GM12891 (cell line): ENCODE measurements at regions not wholly inside any gene's neighbourhood (a gene's known extent, or its start where the extent isn't known, plus 50 kb on each side); places are given as distances from the start of the nearest gene placed in this dataset.
"Not testable (repeated sequence)": the region's sequence is repeated elsewhere in the genome, so short reads cannot be mapped to it uniquely, and the experiment has no call there.

ENCODE experiments used
- POLR2A ChIP-seq: IDR thresholded peaks from 2 replicates; pipeline ENCODE4 v1.6.1; 2011; ENCODE audit warnings: low read depth, low read length, control low read depth
- POLR2AphosphoS5 ChIP-seq: IDR thresholded peaks from 2 replicates; pipeline ENCODE4 v1.6.1; 2011; ENCODE audit warnings: low read depth, low read length, control low read depth
- POU2F2 ChIP-seq: IDR thresholded peaks from 2 replicates; pipeline ENCODE4 v1.6.1; 2011; ENCODE audit warnings: low read depth, mild to moderate bottlenecking, control low read depth, low read length, moderate library complexity
- SPI1 ChIP-seq: IDR thresholded peaks from 2 replicates; pipeline ENCODE4 v1.6.1; 2011; ENCODE audit warnings: low read depth, low read length, control low read depth
- TAF1 ChIP-seq: IDR thresholded peaks from 2 replicates; pipeline ENCODE4 v1.6.1; 2011; ENCODE audit warnings: low read depth, low read length, control low read depth

DNA sequence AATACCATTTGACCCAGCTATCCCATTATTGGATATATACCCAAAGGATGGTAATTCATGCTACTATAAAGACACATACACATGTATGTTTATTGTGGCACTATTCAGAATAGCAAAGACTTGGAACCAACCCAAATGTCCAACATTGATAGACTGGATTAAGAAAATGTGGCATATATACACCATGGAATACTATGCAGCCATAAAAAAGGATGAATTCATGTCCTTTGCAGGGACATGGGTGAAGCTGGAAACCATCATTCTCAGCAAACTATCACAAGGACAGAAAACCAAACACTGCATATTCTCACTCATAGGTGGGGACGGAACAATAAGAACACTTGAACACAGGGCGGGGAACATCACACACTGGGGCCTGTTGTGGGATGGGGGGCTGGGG, 431.4 kb downstream of the TFEC start:
- TF ChIP-seq POU2F2, TAF1, POLR2A, POLR2AphosphoS5, SPI1: not testable (repeated sequence)
